ENCODE measurements at regions not wholly inside any gene's neighbourhood (a gene's known extent, or its start where the extent isn't known, plus 50 kb on each side); places are given as distances from the start of the nearest gene placed in this dataset.

GRCh38 chr5:163790497-163790896 lies 285.1 kb downstream of the MAT2B start:
- Histone ChIP-seq H3K9me2 (ENCODE audit: insufficient read depth, low read length) (no peaks in the 10 kb centered on the region), H3K27me3 (ENCODE audit: insufficient read depth, low read depth, low read length) (no peaks in the 10 kb centered on the region), H3K79me2 (replicated peaks; ENCODE audit: insufficient read depth, low read length) (no peaks in the 10 kb centered on the region), H3K27ac (ENCODE audit: low read length) (no peak overlapping the region), H3F3A (ENCODE audit: insufficient read depth, low read length, poor library complexity, severe bottlenecking) (no peaks in the 10 kb centered on the region), H2AFZ (ENCODE audit: low read depth, low read length) (no peak overlapping the region), H3K9ac (ENCODE audit: low read length) (no peak overlapping the region), H3K4me2 (ENCODE audit: low read length) (no peak overlapping the region), H4K20me1 (ENCODE audit: insufficient read depth) (no peaks in the 10 kb centered on the region), H3K9me3 (ENCODE audit: low read length) (no peaks in the 10 kb centered on the region), H3K36me3 (ENCODE audit: insufficient read depth, low read length) (no peaks in the 10 kb centered on the region), H3K4me3 (ENCODE audit: low read length) (no peak overlapping the region)
- no peak for TF ChIP-seq REST (IDR thresholded peaks at IDR 0.05; ENCODE audit: borderline replicate concordance)
- no peak for TF ChIP-seq EZH2 (IDR thresholded peaks at IDR 0.05; ENCODE audit: borderline replicate concordance, insufficient read depth, low read length, poor library complexity, severe bottlenecking)
- TF ChIP-seq MXI1 (conservative IDR thresholded peaks at IDR 0.05; ENCODE audit: poor library complexity, severe bottlenecking): no peak
- no peak for TF ChIP-seq SMC3 (conservative IDR thresholded peaks at IDR 0.05; ENCODE audit: poor library complexity)
- TF ChIP-seq CTCF (IDR thresholded peaks at IDR 0.05; ENCODE audit: poor library complexity, severe bottlenecking): no peak
- TF ChIP-seq EP300 (conservative IDR thresholded peaks at IDR 0.05; ENCODE audit: poor library complexity, severe bottlenecking): no peak
- TF ChIP-seq RAD21 (conservative IDR thresholded peaks at IDR 0.05): no peak
- TF ChIP-seq POLR2AphosphoS5 (IDR thresholded peaks at IDR 0.05): no peak
- TF ChIP-seq TAF1 (IDR thresholded peaks at IDR 0.05; ENCODE audit: low read depth): no peak

- H2AFZ ChIP-seq (ENCODE audit: low read depth, low read length): no peak overlapping the region
- H3K4me2 ChIP-seq (ENCODE audit: low read length): no peak overlapping the region
- no peak overlapping the region for H3K9ac ChIP-seq (ENCODE audit: low read length)
- no peaks in the 10 kb centered on the region for H3F3A ChIP-seq (ENCODE audit: insufficient read depth, low read length, poor library complexity, severe bottlenecking)
- no peaks in the 10 kb centered on the region for H3K9me2 ChIP-seq (ENCODE audit: insufficient read depth, low read length)
- H3K36me3 ChIP-seq (ENCODE audit: insufficient read depth, low read length): no peaks in the 10 kb centered on the region
- TF ChIP-seq POLR2AphosphoS5 (IDR thresholded peaks at IDR 0.05) (no peak), EP300 (conservative IDR thresholded peaks at IDR 0.05; ENCODE audit: poor library complexity, severe bottlenecking) (no peak), MXI1 (conservative IDR thresholded peaks at IDR 0.05; ENCODE audit: poor library complexity, severe bottlenecking) (no peak), REST (IDR thresholded peaks at IDR 0.05; ENCODE audit: borderline replicate concordance) (no peak), SMC3 (conservative IDR thresholded peaks at IDR 0.05; ENCODE audit: poor library complexity) (no peak), RAD21 (conservative IDR thresholded peaks at IDR 0.05) (no peak), EZH2 (IDR thresholded peaks at IDR 0.05; ENCODE audit: borderline replicate concordance, insufficient read depth, low read length, poor library complexity, severe bottlenecking) (no peak), CTCF (IDR thresholded peaks at IDR 0.05; ENCODE audit: poor library complexity, severe bottlenecking) (no peak), TAF1 (IDR thresholded peaks at IDR 0.05; ENCODE audit: low read depth) (no peak)
- no peak overlapping the region for H3K4me3 ChIP-seq (ENCODE audit: low read length)
- H3K27ac ChIP-seq (ENCODE audit: low read length): no peak overlapping the region
- no peaks in the 10 kb centered on the region for H3K79me2 ChIP-seq (replicated peaks; ENCODE audit: insufficient read depth, low read length)
- H3K27me3 ChIP-seq (ENCODE audit: insufficient read depth, low read depth, low read length): no peaks in the 10 kb centered on the region
- no peaks in the 10 kb centered on the region for H3K9me3 ChIP-seq (ENCODE audit: low read length)
- no peaks in the 10 kb centered on the region for H4K20me1 ChIP-seq (ENCODE audit: insufficient read depth)
These were observed 289.6 kb downstream of the MAT2B start for GRCh38 chr5:163794993-163795392.
